Stomach (tissue), 4 donors: ENCODE measurements at regions not wholly inside any gene's neighbourhood (a gene's known extent, or its start where the extent isn't known, plus 50 kb on each side); places are given as distances from the start of the nearest gene placed in this dataset.

ENCODE experiments used
- CTCF ChIP-seq, 7 experiments: fragments of 450-650 bp in 4 of 7; fragments of 200-600 bp in 3 of 7; sonication (generic) in 3 of 7; IDR thresholded peaks; one replicate each; pipeline ENCODE4 v1.5.1; 2016 to 2019; ENCODE audit warnings: antibody characterized with exemption in 7 of 7, control low read depth in 2 of 7, mild to moderate bottlenecking in 1 of 7
- POLR2A ChIP-seq, 4 donors: fragments of 450-650 bp; IDR thresholded peaks; one replicate each; pipeline ENCODE4 v1.6.1; 2016; ENCODE audit warnings: antibody characterized with exemption in 4 of 4, control low read depth in 2 of 4, mild to moderate bottlenecking in 1 of 4, moderate library complexity in 1 of 4

- TF ChIP-seq CTCF (IDR thresholded peaks at IDR 0.05) (no peak), POLR2A (IDR thresholded peaks at IDR 0.05) (no peak)
These were observed 72.0 kb upstream of the AP1S2 start for GRCh38 chrX:15926622-15927021.
